OCI-LY1 (cell line): ENCODE measurements at regions not wholly inside any gene's neighbourhood (a gene's known extent, or its start where the extent isn't known, plus 50 kb on each side); places are given as distances from the start of the nearest gene placed in this dataset.

Experiments used
- EZH2 ChIP-seq: fragments of 200-600 bp; sonication (generic), shearing (Covaris generic); IDR thresholded peaks from 2 replicates; pipeline ENCODE4 v1.8.0; 2017; ENCODE audit warnings: borderline replicate concordance, mixed run types, mild to moderate bottlenecking, antibody characterized with exemption, low read length, moderate library complexity, mixed read lengths
- TF ChIP-seq, protein P1 (sequence below): fragments of 200-600 bp; sonication (generic), shearing (Covaris generic); IDR thresholded peaks from 2 replicates; pipeline ENCODE4 v1.5.1; 2017; ENCODE audit warnings: mild to moderate bottlenecking, antibody characterized with exemption, low read length, moderate library complexity, mixed read lengths

DNA sequence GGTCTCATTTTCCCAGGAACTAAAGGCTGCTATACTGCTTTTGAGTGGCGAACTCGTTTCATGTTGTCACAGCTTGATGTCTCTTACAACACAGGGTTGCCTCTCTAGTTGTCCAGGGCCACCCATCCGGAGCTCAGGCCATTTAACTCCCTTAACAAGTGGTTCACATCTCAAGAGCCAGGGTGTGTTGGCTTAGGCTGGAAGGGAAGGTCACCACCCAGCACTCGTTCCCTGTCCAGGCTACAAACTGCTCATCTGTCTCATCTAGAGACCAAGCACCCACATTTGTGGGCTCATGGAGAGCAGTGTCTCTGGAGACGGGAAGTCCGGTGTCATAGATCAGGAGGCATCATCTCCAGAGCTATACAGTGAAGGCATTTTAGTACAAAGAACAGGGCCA is 106.8 kb upstream of the EXOC2 start:
- TF ChIP-seq, protein P1, sequence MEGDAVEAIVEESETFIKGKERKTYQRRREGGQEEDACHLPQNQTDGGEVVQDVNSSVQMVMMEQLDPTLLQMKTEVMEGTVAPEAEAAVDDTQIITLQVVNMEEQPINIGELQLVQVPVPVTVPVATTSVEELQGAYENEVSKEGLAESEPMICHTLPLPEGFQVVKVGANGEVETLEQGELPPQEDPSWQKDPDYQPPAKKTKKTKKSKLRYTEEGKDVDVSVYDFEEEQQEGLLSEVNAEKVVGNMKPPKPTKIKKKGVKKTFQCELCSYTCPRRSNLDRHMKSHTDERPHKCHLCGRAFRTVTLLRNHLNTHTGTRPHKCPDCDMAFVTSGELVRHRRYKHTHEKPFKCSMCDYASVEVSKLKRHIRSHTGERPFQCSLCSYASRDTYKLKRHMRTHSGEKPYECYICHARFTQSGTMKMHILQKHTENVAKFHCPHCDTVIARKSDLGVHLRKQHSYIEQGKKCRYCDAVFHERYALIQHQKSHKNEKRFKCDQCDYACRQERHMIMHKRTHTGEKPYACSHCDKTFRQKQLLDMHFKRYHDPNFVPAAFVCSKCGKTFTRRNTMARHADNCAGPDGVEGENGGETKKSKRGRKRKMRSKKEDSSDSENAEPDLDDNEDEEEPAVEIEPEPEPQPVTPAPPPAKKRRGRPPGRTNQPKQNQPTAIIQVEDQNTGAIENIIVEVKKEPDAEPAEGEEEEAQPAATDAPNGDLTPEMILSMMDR = no peak
- TF ChIP-seq EZH2 = no peak
